ENCODE measurements at regions not wholly inside any gene's neighbourhood (a gene's known extent, or its start where the extent isn't known, plus 50 kb on each side); places are given as distances from the start of the nearest gene placed in this dataset.

DNA sequence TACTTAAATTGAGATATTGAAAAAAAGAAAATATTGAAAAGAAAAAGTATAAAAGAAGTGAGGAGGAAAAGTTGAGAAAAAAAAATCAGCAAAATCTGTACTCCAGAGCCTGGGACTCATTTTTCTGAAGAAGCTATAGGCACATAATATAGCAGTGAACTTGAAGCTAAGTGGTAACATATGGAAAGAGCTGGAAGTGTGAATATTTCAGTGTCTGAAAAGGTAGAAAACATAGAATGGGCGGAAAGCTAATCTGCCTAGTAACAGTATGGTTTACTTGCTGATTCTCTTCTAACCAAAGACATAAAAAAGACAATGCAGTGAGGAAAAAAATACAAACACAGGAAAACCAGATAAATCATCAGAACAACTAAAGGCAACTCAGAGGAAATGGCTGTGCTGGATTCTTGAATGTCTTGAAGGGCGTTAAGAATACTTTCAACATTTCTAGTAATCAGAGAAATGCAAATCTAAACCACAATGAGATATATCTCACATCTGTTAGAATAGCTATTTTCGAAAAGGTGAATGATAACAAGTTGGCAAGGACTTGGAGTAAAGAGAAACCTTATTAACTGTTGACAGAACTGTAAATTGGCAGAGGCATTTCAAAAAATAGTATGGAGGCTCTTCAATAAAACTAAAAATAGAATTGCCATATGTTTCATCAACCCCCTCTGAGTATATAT, 784.6 kb downstream of the LRFN5 start:
- Histone ChIP-seq H3K4me1 (ENCODE audit: control insufficient read depth, extremely low read depth, insufficient read depth, low read length) (no peaks in the 10 kb centered on the region), H3K9ac (replicated peaks; ENCODE audit: extremely low read depth, insufficient read depth, low read length) (no peak overlapping the region), H3K4me2 (ENCODE audit: insufficient read depth, low read length) (no peak overlapping the region), H3K79me2 (ENCODE audit: control insufficient read depth, insufficient read depth, low read length) (no peaks in the 10 kb centered on the region), H3K27me3 (ENCODE audit: control insufficient read depth in 2 of 2, insufficient read depth in 2 of 2, low read length in 2 of 2) (no peaks in the 10 kb centered on the region), H4K20me1 (replicated peaks; ENCODE audit: control insufficient read depth, extremely low read depth, insufficient read depth, low read length) (no peaks in the 10 kb centered on the region), H3K9me1 (replicated peaks; ENCODE audit: control insufficient read depth, extremely low read depth, insufficient read depth, low read length) (no peaks in the 10 kb centered on the region), H3K36me3 (ENCODE audit: control insufficient read depth in 2 of 2, extremely low read depth in 1 of 2, insufficient read depth in 2 of 2, low read length in 2 of 2) (no peaks in the 10 kb centered on the region), H3K9me3 (replicated peaks; ENCODE audit: control insufficient read depth, insufficient read depth, low read length) (no peaks in the 10 kb centered on the region), H2AFZ (ENCODE audit: low read depth, low read length) (no peak overlapping the region), H3K27ac (ENCODE audit: insufficient read depth, low read depth, low read length) (no peak overlapping the region), H3K4me3 (replicated peaks in 1 of 3; ENCODE audit: insufficient read depth in 1 of 3, low read depth in 1 of 3, low read length in 3 of 3) (no peak overlapping the region)
- POLR2A ChIA-PET = no interaction called here
- intact Hi-C loops (cut with micrococcal nuclease) (no loop called here), dilution Hi-C loops (cut with MboI; ENCODE audit: extremely low pct_ligation_motif_present, low sequenced_read_pairs) (no loop called here)
- no peak for DNase-seq (ENCODE audit: low read depth, low spot score)
- CTCF ChIA-PET = no interaction called here
- no peak for TF ChIP-seq JUN (IDR thresholded peaks at IDR 0.05; ENCODE audit: borderline replicate concordance, insufficient read depth, insufficient read length, low read depth)
- TF ChIP-seq FOS (IDR thresholded peaks at IDR 0.05; ENCODE audit: borderline replicate concordance, insufficient read depth, low read length) = no peak
- TF ChIP-seq POLR2AphosphoS5 (IDR thresholded peaks at IDR 0.05; ENCODE audit: insufficient read depth, low read depth, low read length) = no peak
- no peak for TF ChIP-seq GATA2 (IDR thresholded peaks at IDR 0.05; ENCODE audit: insufficient read depth, insufficient read length, low read depth, low read length)
- no peak for TF ChIP-seq POLR2A (IDR thresholded peaks at IDR 0.05; ENCODE audit: low read depth, low read length)
- no peak for TF ChIP-seq MYC (IDR thresholded peaks at IDR 0.05; ENCODE audit: low read depth, low read length)
- TF ChIP-seq, protein P1, sequence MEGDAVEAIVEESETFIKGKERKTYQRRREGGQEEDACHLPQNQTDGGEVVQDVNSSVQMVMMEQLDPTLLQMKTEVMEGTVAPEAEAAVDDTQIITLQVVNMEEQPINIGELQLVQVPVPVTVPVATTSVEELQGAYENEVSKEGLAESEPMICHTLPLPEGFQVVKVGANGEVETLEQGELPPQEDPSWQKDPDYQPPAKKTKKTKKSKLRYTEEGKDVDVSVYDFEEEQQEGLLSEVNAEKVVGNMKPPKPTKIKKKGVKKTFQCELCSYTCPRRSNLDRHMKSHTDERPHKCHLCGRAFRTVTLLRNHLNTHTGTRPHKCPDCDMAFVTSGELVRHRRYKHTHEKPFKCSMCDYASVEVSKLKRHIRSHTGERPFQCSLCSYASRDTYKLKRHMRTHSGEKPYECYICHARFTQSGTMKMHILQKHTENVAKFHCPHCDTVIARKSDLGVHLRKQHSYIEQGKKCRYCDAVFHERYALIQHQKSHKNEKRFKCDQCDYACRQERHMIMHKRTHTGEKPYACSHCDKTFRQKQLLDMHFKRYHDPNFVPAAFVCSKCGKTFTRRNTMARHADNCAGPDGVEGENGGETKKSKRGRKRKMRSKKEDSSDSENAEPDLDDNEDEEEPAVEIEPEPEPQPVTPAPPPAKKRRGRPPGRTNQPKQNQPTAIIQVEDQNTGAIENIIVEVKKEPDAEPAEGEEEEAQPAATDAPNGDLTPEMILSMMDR (IDR thresholded peaks at IDR 0.05; ENCODE audit: extremely low read depth in 1 of 2, insufficient read depth in 1 of 2, low read depth in 1 of 2, low read length in 2 of 2) = no peak
- TF ChIP-seq EZH2 (IDR thresholded peaks at IDR 0.05; ENCODE audit: borderline replicate concordance, low read depth, low read length, severe bottlenecking) = no peak
- TF ChIP-seq, protein P2, sequence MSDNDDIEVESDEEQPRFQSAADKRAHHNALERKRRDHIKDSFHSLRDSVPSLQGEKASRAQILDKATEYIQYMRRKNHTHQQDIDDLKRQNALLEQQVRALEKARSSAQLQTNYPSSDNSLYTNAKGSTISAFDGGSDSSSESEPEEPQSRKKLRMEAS (IDR thresholded peaks at IDR 0.05; ENCODE audit: insufficient read depth, insufficient read length) = no peak
- no peak for FAIRE-seq
- no TSS peak for BruUV-seq (replicated peaks)

Data from endothelial cell of umbilical vein (primary cell).